SU-DHL-6 (cell line): ENCODE measurements at regions not wholly inside any gene's neighbourhood (a gene's known extent, or its start where the extent isn't known, plus 50 kb on each side); places are given as distances from the start of the nearest gene placed in this dataset.
"Not testable (repeated sequence)": the region's sequence is repeated elsewhere in the genome, so short reads cannot be mapped to it uniquely, and the experiment has no call there.

Source experiments
- EZH2phosphoT487 ChIP-seq: fragments of 200-600 bp; sonication (generic), shearing (Covaris generic); conservative IDR thresholded peaks from 2 replicates; pipeline ENCODE4 v1.6.1; 2018; ENCODE audit warnings: mild to moderate bottlenecking, antibody characterized with exemption, low read length, moderate library complexity, mixed read lengths
- TF ChIP-seq, protein P1 (sequence below): fragments of 200-600 bp; sonication (generic); IDR thresholded peaks from one replicate; pipeline ENCODE4 v1.5.1; 2017; ENCODE audit warnings: antibody characterized with exemption, mild to moderate bottlenecking, low read length, moderate library complexity; ENCODE audit not compliant: insufficient read depth, poor library complexity, severe bottlenecking

- TF ChIP-seq, protein P1, sequence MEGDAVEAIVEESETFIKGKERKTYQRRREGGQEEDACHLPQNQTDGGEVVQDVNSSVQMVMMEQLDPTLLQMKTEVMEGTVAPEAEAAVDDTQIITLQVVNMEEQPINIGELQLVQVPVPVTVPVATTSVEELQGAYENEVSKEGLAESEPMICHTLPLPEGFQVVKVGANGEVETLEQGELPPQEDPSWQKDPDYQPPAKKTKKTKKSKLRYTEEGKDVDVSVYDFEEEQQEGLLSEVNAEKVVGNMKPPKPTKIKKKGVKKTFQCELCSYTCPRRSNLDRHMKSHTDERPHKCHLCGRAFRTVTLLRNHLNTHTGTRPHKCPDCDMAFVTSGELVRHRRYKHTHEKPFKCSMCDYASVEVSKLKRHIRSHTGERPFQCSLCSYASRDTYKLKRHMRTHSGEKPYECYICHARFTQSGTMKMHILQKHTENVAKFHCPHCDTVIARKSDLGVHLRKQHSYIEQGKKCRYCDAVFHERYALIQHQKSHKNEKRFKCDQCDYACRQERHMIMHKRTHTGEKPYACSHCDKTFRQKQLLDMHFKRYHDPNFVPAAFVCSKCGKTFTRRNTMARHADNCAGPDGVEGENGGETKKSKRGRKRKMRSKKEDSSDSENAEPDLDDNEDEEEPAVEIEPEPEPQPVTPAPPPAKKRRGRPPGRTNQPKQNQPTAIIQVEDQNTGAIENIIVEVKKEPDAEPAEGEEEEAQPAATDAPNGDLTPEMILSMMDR = not testable (repeated sequence)
- TF ChIP-seq EZH2phosphoT487 = not testable (repeated sequence)
These were observed 1161.9 kb downstream of the IGSF11 start for GRCh38 chr3:117872594-117873248.
